ACHN (cell line): ENCODE measurements at regions not wholly inside any gene's neighbourhood (a gene's known extent, or its start where the extent isn't known, plus 50 kb on each side); places are given as distances from the start of the nearest gene placed in this dataset.

Source experiments
- DNase-seq: peaks from one replicate; pipeline ENCODE4 v3.0.0-alpha.2; 2015
- in situ Hi-C: cut with HindIII; loops from 2 replicates; pipeline ENCODE4 v1.10.0; 2017; ENCODE audit warnings: low sequenced_read_pairs, low pct_ligation_motif_present, low pct_unique_long_range_greater_than_20kb

GRCh38 chr12:91618281-91618680 is 435.7 kb upstream of the DCN start:
- DNase-seq, result no peak
- in situ Hi-C loops, result no loop called here

DNA sequence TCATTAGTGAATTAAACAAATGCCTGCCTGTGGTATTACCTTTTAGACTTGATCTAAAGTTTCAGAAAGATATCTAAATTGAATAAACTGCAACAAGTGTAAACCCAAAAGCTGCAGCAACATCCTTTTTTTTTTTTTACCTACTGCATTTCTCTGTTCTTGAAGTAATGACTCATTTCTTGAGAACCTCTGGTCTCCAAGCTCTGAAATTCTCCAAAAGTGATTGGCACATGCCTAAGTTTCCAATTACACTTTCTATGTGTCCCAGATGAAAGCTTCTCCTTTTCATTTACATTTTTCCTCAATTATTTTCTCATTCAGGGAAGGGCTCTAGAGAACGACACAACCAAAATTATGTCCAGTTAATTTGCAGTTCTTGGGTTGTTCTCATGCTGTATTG is 435.2 kb upstream of the DCN start:
- in situ Hi-C loops, result no loop called here

DNA sequence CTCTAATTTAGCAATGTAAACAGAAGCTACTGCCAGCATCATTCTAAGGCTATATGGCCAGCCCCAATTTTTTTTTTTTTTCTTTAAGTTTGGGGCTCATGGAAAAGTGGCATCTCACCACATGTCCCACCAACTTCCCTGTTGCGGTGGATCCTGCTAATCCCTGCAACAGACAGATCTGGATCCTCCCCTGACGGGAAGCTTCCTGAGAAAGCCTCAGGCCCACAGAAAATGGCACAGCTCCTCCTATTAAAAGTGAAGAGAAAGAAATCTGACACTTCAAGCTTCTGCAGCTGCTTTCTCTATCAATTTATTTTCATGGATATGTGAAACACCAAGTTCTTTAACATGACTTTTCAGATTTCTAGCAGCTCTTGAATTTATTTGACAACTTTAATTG is 433.8 kb upstream of the DCN start:
- no peak for DNase-seq
- in situ Hi-C loops, result no loop called here

More for the DNA sequence above, 435.2 kb upstream of the DCN start:
- DNase-seq, result no peak

DNA sequence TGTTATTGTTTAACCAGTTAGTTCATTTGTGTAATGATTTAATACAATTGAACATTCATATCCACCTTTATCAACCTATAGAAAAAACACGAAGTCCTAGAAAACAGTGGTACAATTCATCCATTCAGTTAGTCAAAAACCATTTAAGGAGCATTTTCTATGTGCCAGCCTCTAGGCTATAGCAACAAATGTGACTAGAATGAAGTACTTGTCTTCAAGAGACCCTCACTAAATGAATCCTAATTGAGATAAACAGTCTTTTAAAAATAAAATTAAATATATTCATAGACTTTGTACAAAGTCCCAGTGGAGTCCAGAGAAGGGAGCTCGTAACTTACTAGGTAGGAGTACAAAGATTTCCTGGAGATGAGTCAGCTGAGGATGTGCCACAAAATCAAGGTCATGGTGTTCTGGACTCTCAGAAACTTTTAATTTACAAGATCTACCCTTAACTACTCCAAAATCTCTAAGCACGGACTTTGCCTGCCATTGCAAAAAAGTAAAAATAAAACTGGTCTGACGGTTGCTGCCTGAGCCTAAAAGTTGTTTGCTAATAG is 430.7 kb upstream of the DCN start:
- in situ Hi-C loops, result no loop called here
- no peak for DNase-seq

- DNase-seq, result no peak
- in situ Hi-C loops, result no loop called here
These were observed 427.9 kb upstream of the DCN start for GRCh38 chr12:91610561-91610960.

GRCh38 chr12:91609283-91609682 is 426.7 kb upstream of the DCN start:
- in situ Hi-C loops, result no loop called here
- DNase-seq, result no peak

- in situ Hi-C loops, result no loop called here
- DNase-seq, result no peak
These were observed 425.9 kb upstream of the DCN start for GRCh38 chr12:91608542-91608941.

DNA sequence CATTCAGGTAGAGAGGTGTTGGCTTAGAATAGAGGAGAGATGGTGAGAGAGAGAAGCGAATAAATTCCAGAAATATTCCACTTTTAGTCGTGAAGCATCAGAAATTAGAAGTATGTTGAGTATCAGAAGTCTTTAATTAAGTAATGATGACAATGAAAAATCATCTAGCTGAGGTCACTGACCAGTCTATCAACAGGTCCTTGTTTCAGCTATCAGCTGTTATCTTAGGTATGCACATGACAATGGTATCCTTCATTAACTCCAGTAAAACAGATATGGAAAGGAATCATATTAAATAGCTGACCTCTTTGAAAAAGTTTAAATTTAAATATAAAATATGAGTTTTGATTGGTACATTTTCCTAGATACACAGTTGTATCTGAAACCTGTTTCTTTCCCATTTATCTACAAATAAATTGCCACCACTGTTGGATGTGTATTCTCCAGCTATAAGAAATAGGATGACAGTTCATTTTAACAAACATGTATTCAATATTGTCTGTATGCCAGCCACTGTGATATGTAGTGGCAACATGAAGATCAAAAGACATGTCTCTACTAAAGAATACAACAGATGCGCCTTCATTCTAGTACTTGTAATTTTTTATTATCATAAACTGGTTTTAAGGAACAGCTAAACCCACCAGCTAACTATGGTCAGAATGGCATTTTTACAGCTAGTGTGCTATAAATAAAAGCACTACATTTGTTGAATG is 424.2 kb upstream of the DCN start:
- DNase-seq, result no peak
- in situ Hi-C loops, result no loop called here

DNA sequence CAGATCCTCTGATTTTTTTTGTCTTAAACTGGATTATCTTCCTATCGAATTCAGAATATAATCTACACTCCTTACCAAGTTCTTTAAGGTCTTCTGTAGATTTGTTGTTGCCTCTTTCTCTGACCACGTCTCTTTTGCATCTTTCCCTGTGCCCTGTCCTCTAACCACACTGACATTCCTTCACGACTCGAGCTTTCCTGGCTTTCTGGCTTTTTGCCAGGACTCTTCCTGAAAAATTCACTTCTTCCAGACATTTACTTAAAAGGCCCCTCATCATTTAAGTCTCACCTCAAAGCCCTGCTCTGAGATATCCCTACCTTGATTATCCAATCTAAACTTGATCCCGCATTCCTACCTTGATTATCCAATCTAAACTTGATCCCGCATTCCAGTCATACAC is 422.3 kb upstream of the DCN start:
- in situ Hi-C loops, result no loop called here
- no peak for DNase-seq

DNA sequence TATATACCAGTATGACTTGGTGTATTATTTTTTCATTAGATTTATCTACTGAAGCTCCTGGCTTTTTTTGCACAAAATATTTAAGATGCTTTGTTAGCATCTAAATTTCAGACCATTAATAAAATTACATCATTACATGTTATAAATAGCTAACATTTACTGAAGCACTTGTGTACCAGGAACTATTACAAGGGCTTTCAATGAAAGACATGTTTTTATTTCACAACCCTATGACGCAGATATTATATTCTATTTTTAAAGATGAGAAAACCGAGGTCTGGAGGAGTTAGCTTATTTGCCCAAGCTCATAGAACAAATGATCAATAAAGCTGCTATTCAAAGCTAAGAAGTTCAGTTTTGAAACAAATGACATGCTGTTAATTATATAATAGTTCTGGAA is 420.4 kb upstream of the DCN start:
- no peak for DNase-seq
- in situ Hi-C loops, result no loop called here

- in situ Hi-C loops, result no loop called here
These were observed 418.4 kb upstream of the DCN start for GRCh38 chr12:91601054-91601453.

DNA sequence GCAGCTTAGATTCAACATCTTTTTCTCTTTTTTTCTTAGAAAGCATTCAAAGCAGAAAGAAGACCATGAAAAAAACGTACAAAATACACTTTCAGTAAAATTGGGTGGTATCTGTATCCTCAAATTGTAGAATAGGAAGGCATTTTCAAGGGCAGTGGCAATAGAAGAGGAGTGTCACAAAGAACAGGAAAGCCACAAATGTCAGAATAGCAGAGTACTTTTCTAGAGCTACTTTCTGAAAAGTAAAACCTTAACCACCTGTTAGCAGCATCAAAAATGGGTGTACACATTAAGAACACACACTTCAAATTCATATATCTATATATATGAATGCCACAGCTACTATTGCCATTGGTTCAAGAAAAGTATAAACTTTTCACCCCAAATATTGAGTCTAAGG is 412.1 kb upstream of the DCN start:
- in situ Hi-C loops, result no loop called here
- DNase-seq, result no peak

More at GRCh38 chr12:91601054-91601453, 418.4 kb upstream of the DCN start:
- no peak for DNase-seq

DNA sequence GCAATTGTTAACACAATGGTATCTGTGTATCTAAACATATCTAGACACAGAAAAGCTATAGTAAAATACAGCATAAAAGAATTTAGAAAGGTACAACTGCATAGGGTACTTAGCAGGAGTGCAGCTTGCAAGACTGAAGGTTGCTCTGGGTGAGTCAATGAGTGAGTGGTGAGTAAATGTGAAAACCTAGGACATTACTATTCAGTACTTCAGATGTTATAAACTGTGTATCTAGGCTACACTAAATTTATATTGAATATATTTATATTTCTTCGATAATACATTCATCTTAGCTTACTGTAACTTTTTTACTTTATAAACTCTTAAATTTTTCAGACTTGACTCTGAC is 409.0 kb upstream of the DCN start:
- in situ Hi-C loops, result no loop called here
- DNase-seq, result no peak

GRCh38 chr12:91590966-91591638 is 408.5 kb upstream of the DCN start:
- no peak for DNase-seq
- in situ Hi-C loops, result no loop called here

GRCh38 chr12:91588874-91589454 is 406.3 kb upstream of the DCN start:
- in situ Hi-C loops, result no loop called here
- DNase-seq, result no peak

DNA sequence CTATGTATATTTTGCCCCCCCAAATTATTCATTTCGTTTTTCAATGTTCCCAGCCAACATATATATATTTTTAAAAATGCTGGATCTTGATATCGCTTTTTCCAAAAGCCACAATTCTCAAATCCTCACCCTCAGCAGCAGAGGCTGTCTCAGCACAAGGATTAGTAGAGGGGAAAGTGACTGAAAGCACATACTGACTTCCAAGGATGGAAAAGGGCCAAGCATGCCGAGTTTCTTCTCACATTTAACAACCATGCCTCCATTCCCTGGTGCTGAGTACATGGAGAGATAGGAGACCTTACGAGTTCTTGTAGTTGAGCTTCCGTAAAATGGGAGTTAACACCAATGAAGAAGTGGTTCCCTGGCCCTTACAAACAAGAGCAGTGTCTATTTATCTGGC is 403.4 kb upstream of the DCN start:
- no peak for DNase-seq
- in situ Hi-C loops, result no loop called here

DNA sequence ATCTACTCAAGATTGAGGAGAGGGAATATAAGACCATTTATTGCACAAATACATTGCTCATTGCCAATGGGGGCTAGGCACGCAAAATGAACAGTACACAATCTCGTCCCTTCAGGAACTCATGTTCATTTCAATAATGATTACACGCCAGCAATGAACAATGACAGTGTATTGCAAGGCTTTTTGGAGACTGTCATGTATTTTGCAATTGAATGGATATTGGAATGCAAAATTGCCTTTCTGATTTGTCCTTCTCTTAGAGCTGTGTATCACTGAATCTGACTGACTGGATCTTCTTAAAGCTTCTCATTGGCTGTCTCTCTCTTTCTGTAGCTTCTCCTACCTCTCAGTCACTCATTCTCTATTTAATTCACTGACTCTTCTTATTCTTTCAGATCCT is 400.2 kb upstream of the DCN start:
- in situ Hi-C loops, result no loop called here

GRCh38 chr12:91579516-91580263 is 397.1 kb upstream of the DCN start:
- DNase-seq, result no peak
- in situ Hi-C loops, result no loop called here

More for the DNA sequence above, 400.2 kb upstream of the DCN start:
- DNase-seq, result no peak
